NCI-H774 (cell line): ENCODE measurements at regions not wholly inside any gene's neighbourhood (a gene's known extent, or its start where the extent isn't known, plus 50 kb on each side); places are given as distances from the start of the nearest gene placed in this dataset.

ENCODE experiments used
- DNase-seq: peaks from one replicate; lab custom pipeline; 2025; lab: John Stamatoyannopoulos, UW

- DNase-seq = no peak
Measured at GRCh38 chr9:109950710-109951443, 170.9 kb downstream of the PALM2AKAP2 start.

DNA sequence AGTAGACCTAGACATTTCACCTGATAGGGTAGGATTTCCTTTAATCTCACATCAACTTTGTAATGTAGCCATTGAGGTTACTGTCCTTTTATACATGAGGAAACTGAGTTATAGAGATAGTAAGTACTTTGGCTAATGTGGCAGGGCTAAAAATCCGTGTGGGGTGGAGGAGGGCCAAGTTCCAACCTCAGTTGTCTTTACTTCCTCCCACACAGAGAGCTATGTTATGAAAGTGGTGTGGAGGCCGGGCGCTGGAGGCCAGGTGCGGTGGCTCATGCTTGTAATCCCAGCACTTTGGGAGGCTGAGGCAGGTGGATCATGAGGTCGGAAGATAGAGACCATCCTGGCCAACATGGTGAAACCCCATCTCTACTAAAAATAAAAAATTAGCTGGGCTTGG is 173.3 kb downstream of the PALM2AKAP2 start:
- no peak for DNase-seq

- no peak for DNase-seq
Measured at GRCh38 chr9:109953813-109954497, 174.0 kb downstream of the PALM2AKAP2 start.

DNA sequence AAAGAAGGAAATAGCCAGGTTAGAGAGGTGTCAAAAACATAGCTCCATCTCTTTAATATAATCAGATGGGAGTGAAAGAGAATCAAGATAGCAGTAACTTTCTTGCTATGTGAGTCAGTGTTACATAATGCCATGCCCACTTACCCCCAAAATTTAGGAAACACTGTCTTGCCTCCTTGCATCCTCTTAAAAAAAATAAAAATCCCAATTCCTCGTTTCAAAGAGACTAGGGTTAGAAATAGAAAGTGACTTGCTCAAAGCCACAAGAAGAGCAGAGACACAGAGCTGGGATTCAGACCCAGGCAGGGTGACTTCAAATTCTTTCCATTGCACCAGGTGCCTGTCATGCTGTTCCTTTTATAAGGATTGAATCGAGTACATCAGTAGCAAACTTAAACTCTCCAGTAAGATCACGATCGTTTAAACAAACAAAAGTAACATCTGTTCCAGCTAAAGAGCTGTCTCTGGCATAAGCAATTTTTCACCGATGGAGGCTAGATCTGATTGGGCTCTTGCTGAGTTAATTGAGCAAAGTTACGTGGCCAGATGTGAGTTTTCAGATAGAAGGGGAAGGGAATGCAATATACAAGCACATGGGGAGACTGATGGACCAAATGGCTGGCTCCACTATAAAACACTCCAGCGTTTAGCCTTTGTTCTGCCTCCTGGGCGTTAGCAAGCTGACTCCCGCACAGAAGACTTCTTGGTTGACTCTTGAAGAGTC is 176.9 kb downstream of the PALM2AKAP2 start:
- no peak for DNase-seq

DNA sequence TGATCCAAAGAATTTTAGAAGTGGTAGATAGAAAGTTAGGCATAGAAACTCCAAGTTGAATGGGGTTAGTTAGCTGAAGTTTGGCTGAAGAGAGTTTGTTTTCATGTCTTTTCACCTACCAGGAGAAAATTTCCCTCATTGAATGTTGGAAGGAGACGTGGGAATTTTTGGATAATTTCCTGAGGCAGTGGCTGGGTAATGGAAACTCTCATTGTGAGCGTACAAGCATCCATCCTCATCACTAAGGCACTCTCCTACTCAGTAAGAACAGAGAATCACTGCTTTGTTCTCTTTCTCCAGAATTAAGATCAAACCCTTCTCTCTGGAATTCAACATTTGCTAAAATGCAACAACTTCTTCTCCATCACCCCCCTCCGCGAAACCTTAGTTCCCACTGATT is 179.7 kb downstream of the PALM2AKAP2 start:
- DNase-seq = no peak

- DNase-seq = no peak
Measured at GRCh38 chr9:109961626-109962025, 181.6 kb downstream of the PALM2AKAP2 start.

DNA sequence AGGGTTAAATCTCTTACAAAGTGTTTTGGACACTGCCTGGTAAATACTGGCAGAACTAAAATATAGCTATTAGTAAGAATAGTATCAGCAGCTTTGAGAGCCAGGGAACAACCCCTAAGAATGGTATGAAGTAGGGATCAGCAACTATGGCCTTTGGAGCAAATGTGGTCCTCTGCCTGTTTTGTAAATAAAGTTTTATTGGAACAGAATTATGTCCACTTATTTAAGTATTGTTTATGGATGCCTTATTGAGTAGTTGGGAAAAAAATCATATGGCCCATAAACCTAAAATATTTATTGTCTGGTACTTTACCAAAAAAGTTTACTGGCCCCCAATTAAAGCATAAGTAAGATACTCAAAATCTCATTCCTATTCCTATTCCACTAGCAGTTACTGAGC is 182.2 kb downstream of the PALM2AKAP2 start:
- no peak for DNase-seq

- no peak for DNase-seq
Measured at GRCh38 chr9:109963079-109963478, 183.1 kb downstream of the PALM2AKAP2 start.

- DNase-seq = no peak
Measured at GRCh38 chr9:109966643-109967368, 186.8 kb downstream of the PALM2AKAP2 start.

- no peak for DNase-seq
Measured at GRCh38 chr9:109967651-109968642, 187.9 kb downstream of the PALM2AKAP2 start.

DNA sequence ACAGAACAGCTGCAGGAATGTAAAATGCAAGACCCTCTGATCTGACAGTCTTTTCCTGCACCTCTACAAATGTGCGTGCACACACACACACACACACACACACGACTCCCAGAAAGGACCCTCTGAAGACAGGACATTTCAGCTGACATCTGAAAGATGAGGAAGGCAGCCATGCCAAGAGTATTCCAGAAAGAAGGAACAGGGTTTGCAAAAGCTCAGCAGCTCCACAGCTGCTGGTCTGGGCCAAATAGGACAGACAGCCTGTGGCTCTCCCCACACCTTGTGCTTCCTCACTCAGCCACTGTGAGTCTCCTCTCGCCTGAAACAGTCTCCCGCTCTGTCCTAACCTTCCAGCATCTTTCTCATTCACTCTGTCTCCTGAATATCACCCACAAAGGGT is 189.0 kb downstream of the PALM2AKAP2 start:
- no peak for DNase-seq

GRCh38 chr9:109969573-109970237 is 189.7 kb downstream of the PALM2AKAP2 start:
- DNase-seq = no peak

GRCh38 chr9:109971226-109971625 is 191.2 kb downstream of the PALM2AKAP2 start:
- DNase-seq = no peak

DNA sequence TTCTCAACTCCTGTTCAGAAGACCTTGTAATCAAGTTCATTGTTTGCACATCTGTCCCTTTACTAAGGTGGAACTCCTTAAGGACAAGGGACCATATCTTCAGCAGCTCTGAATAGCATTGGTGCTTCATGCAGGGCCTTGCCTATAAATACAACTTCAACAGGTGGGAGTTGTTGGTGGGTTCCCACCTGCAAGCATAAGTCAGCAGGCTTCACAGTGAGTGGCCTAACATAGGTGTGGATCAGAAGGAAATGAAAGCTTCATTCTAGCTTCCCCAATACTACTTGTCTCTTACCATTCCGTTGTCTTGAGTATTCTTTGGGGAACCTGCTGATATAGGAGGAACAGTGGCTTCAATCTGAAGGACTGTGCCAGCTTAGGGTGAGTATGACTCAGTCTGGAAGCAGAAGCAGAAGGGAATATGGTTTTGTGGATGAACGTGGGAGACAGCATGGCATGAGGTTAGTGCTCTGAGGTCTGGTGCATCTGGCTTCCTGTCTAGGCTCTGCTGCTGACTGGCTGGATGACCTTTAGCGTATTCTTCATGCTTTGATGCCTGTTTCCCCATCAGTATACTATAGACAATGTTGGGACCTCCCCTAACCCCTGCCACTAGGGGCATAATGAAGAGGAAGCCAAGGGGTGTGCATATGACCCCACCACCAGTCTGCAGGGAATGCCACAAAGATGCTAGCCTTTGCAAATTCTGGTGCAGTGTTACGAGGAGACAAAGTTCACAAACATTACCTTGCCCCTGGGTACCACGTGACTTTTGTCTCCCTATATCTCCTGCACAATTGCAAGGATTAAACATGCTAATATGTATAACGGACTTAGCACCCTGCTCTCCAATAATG is 192.3 kb downstream of the PALM2AKAP2 start:
- no peak for DNase-seq

GRCh38 chr9:109973336-109973735 is 193.3 kb downstream of the PALM2AKAP2 start:
- DNase-seq = no peak

GRCh38 chr9:109974143-109974917 is 194.3 kb downstream of the PALM2AKAP2 start:
- no peak for DNase-seq

- DNase-seq = no peak
Measured at GRCh38 chr9:109974918-109975276, 194.9 kb downstream of the PALM2AKAP2 start.

DNA sequence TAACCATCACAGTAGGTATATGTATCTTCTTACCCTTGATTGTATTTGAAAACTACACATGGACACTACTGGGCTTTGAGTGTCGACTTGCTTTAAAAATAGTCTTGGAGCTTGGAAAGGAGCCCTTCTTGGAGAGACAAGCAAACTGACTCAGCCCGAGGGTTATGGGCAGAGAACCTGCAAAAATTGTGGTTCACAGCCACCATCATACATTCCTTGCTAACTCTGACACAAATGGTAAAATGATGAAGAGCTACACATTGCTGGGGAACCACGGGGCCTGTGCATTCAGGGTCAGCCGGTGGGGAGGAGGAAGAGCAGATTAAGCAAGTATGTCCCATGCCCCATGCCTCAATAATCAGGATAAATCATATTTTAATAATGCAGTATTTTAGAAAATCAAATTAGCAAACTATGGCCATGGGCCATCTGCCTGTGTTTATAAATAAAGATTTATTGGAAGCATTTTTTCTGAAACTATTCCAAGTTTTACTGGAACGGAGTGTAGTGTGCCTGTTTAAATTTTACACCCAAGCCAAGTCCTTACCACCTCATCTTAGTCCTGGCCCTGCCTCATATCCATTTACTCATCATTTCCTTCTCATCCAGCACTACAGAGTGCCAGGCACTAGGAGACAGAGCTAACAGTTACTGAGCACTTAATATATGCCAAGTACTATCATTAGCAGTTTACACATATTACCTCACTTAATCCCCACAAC is 195.7 kb downstream of the PALM2AKAP2 start:
- no peak for DNase-seq
